SH-SY5Y (cell line): ENCODE measurements at regions not wholly inside any gene's neighbourhood (a gene's known extent, or its start where the extent isn't known, plus 50 kb on each side); places are given as distances from the start of the nearest gene placed in this dataset.

Source experiments
- GATA2 ChIP-seq: IDR thresholded peaks from 2 replicates; pipeline ENCODE4 v1.6.1; 2011; ENCODE audit warnings: mild to moderate bottlenecking, low read depth, low read length
- GATA3 ChIP-seq: IDR thresholded peaks from 2 replicates; pipeline ENCODE4 v1.6.1; 2011; ENCODE audit warnings: low read depth, mild to moderate bottlenecking, low read length, moderate library complexity

GRCh38 chr3:168312984-168313383 lies 217.3 kb upstream of the GOLIM4 start:
- no peak for TF ChIP-seq GATA2
- TF ChIP-seq GATA3: no peak
